GM06990 (cell line): ENCODE measurements at regions not wholly inside any gene's neighbourhood (a gene's known extent, or its start where the extent isn't known, plus 50 kb on each side); places are given as distances from the start of the nearest gene placed in this dataset.

Experiments used
- DNase-seq: peaks from one replicate; pipeline ENCODE4 v3.0.0-alpha.2; 2011; ENCODE audit not compliant: insufficient read length; ENCODE audit errors: extremely low read depth
- H3K27me3 ChIP-seq: replicated peaks from 2 replicates; pipeline ENCODE4 v1.6.0; 2011; ENCODE audit warnings: low read length; ENCODE audit not compliant: control insufficient read depth, insufficient read depth
- H3K36me3 ChIP-seq: 2 replicates; pipeline ENCODE4 v1.5.1; 2011; ENCODE audit warnings: low read length; ENCODE audit not compliant: control insufficient read depth, insufficient read depth
- H3K4me3 ChIP-seq: replicated peaks from 2 replicates; pipeline ENCODE4 v1.5.1; 2011; ENCODE audit warnings: low read depth, mild to moderate bottlenecking, control low read depth, low read length
- TF ChIP-seq, protein P1 (sequence below): IDR thresholded peaks from 2 replicates; pipeline ENCODE4 v1.5.1; 2011; ENCODE audit warnings: low read length, control low read depth, mild to moderate bottlenecking, inconsistent platforms; ENCODE audit not compliant: insufficient read depth, poor library complexity, severe bottlenecking

DNA sequence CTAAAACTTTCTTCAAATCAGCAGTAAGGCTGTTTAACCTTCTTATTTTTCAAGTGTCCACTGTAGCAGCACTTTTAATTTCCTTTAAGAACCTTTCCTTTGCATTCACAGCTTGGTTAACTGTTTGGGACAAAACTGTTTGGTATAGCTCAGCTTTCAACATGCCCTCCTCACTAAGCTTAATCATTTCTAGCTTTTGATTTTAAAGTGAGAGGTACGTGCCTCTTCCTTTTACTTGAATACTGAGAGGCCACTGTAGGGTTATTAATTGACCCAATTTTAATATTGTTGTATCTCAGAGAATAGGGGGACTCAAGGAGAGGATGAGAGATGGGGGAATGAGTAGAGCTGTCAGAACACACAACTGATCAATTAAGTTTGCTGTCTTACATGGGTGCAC lies 129.5 kb upstream of the MMS22L start:
- DNase-seq: no peak
- TF ChIP-seq, protein P1, sequence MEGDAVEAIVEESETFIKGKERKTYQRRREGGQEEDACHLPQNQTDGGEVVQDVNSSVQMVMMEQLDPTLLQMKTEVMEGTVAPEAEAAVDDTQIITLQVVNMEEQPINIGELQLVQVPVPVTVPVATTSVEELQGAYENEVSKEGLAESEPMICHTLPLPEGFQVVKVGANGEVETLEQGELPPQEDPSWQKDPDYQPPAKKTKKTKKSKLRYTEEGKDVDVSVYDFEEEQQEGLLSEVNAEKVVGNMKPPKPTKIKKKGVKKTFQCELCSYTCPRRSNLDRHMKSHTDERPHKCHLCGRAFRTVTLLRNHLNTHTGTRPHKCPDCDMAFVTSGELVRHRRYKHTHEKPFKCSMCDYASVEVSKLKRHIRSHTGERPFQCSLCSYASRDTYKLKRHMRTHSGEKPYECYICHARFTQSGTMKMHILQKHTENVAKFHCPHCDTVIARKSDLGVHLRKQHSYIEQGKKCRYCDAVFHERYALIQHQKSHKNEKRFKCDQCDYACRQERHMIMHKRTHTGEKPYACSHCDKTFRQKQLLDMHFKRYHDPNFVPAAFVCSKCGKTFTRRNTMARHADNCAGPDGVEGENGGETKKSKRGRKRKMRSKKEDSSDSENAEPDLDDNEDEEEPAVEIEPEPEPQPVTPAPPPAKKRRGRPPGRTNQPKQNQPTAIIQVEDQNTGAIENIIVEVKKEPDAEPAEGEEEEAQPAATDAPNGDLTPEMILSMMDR: no peak
- H3K4me3 ChIP-seq: no peak overlapping the region
- H3K27me3 ChIP-seq: no peaks in the 10 kb centered on the region
- no peaks in the 10 kb centered on the region for H3K36me3 ChIP-seq

DNA sequence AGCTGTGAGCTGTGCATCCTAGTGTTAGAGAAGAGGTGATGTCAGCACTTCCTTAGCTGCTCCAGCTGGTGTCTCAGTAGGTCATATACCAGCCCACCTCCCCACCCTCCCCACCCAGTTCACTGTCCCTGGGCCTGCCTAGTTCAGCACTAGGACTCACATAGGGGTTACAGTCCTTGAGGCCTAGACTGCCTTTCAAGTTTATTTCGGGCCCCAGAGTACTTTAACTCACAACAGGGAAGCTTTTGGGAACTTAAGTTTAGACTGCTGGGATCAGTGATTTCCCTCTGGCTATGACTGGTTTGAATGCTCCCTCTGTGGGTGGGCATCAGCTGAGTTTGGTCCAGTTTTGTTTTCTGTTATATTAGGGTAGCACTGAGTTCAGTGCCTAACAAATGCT lies 139.2 kb upstream of the MMS22L start:
- H3K4me3 ChIP-seq: no peak overlapping the region
- no peaks in the 10 kb centered on the region for H3K36me3 ChIP-seq
- no peaks in the 10 kb centered on the region for H3K27me3 ChIP-seq
- no peak for DNase-seq
- TF ChIP-seq, protein P1: no peak

DNA sequence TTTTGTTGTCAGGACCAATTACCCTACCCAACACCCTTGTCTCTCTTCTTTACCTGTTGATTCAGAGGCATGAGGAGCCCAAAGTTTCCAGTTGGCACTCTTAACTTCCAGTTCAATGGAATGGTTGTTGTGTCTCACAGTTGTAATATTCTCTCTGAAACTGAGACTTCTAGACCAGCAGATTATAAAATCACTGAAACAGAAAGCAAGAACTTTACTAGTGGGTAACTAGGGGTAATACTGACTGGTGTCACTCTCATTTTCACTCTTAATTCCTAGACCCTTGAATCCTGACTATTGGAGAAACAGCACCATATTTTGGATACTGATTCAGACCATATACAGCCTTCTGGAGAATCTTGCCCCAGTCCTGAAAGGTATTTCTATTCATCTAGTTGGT lies 140.2 kb upstream of the MMS22L start:
- DNase-seq: no peak
- Histone ChIP-seq H3K4me3 (no peak overlapping the region), H3K36me3 (no peaks in the 10 kb centered on the region), H3K27me3 (no peaks in the 10 kb centered on the region)
- TF ChIP-seq, protein P1: no peak

DNA sequence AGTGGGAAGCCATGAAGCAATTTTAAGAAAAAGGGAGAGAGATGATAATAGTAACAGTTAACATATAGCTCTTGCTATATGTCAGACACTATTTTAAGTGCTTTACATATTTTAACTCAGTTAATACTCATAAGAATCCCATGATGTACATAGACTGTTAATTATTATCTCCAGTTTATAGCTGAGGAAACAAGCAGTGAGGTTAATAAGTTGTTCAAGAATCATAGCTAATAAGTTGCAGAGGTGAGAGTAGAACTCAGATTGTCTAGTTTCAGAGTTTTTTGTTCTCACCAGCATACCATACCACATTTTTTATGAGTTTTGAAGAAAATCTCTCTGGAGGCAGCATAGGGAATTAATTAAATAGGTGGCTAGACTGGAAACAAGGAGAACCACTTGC lies 144.6 kb upstream of the MMS22L start:
- H3K36me3 ChIP-seq: no peaks in the 10 kb centered on the region
- DNase-seq: no peak
- H3K27me3 ChIP-seq: no peaks in the 10 kb centered on the region
- H3K4me3 ChIP-seq: no peak overlapping the region
- TF ChIP-seq, protein P1: no peak

DNA sequence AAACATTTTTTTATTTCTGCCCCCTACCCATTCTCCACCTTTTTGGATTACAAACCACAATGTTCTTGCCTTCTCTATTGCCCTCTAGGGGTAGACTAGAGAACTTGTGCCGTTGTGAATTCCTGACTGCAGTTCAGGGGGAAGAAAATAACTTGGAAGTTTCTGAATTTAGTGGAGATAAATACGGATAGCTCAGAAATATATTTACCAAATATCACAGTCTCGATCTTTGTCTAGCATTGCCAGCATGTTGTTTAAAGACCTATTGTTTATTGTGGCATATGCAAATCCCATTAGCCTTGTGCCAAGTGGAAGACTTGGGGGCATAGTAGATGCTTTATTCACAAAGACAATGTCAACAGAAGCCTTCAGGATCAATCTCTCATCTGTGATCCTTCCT lies 154.1 kb upstream of the MMS22L start:
- Histone ChIP-seq H3K36me3 (no peaks in the 10 kb centered on the region), H3K4me3 (no peak overlapping the region), H3K27me3 (no peaks in the 10 kb centered on the region)
- TF ChIP-seq, protein P1: peak; percentile 81
- no peak for DNase-seq

DNA sequence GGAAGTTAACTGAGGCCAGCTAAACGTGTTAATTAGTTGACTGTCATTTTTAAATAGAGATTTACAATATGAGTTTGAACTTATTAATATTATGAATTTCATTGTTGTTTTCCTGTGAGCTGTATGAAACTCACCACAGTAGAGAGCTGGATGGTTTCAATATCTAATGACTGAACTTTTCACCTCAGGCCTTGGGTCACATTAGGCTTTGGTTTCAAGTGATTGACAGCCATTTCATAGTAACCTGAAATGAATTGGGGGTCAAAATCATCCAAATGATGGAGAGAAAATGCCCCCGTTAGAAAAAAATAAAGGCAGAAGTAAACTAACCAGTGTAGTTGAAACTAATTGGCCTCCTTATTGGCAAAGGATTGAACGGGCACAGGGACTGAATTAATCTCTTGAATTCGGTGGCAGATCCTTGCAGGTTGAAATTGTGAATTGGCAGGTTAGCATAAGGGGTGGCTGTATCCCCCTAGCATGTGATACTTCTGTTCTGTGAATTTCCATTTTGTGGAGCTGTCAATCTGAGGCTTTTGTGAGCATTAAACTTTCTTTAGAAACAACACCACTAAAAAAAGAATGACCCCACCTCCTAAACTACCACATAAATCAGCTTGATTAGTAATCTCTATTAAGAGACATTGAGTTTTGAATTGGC lies 155.1 kb upstream of the MMS22L start:
- Histone ChIP-seq H3K4me3 (no peak overlapping the region), H3K36me3 (no peaks in the 10 kb centered on the region), H3K27me3 (no peaks in the 10 kb centered on the region)
- TF ChIP-seq, protein P1: no peak
- no peak for DNase-seq
